GM12872 (cell line): ENCODE measurements at regions not wholly inside any gene's neighbourhood (a gene's known extent, or its start where the extent isn't known, plus 50 kb on each side); places are given as distances from the start of the nearest gene placed in this dataset.

Experiments
- TF ChIP-seq, protein P1 (sequence below): IDR thresholded peaks from 3 replicates; pipeline ENCODE4 v1.5.1; 2011; ENCODE audit warnings: low read depth, mild to moderate bottlenecking, low read length, moderate library complexity; ENCODE audit not compliant: insufficient read depth

DNA sequence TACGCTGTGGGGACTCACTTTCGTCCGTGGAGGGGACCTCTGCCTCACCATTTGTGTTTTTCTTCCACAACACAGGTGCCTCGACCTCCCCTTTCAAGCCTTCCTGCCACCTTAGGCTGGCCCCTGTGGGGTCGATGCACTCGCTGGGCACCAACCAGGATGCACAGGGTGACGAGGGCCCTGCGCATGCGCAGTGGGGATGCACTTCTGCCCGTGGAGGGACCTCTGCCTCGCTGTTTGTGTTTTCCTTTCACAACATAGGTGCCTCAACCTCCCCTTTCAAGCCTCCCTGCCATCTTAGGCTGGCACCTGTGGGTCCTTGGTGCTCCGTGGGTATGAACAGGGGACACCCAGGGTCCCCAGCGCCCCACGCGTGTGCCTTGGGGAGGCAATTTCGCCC lies 356.8 kb downstream of the ALG10 start:
- TF ChIP-seq, protein P1, sequence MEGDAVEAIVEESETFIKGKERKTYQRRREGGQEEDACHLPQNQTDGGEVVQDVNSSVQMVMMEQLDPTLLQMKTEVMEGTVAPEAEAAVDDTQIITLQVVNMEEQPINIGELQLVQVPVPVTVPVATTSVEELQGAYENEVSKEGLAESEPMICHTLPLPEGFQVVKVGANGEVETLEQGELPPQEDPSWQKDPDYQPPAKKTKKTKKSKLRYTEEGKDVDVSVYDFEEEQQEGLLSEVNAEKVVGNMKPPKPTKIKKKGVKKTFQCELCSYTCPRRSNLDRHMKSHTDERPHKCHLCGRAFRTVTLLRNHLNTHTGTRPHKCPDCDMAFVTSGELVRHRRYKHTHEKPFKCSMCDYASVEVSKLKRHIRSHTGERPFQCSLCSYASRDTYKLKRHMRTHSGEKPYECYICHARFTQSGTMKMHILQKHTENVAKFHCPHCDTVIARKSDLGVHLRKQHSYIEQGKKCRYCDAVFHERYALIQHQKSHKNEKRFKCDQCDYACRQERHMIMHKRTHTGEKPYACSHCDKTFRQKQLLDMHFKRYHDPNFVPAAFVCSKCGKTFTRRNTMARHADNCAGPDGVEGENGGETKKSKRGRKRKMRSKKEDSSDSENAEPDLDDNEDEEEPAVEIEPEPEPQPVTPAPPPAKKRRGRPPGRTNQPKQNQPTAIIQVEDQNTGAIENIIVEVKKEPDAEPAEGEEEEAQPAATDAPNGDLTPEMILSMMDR: no peak

DNA sequence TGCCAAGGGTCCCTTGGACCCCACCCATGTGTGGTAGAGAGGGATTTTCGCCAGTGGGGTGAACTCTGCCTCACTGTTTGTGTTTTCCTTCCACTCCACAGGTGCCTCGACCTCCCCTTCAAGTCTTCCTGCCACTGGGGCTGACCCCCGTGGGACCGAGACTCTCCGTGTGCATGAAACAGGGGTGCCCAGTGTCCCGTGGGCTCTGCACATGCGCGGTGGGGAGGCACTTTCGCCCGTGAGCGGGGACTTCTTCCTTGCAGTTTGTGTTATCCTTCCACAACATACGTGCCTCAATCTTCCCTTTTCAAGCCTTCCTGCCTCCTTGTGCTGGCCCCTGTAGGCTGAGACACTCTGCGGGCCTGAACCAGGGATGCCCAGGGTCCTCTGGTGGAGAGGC lies 362.4 kb downstream of the ALG10 start:
- TF ChIP-seq, protein P1: no peak

DNA sequence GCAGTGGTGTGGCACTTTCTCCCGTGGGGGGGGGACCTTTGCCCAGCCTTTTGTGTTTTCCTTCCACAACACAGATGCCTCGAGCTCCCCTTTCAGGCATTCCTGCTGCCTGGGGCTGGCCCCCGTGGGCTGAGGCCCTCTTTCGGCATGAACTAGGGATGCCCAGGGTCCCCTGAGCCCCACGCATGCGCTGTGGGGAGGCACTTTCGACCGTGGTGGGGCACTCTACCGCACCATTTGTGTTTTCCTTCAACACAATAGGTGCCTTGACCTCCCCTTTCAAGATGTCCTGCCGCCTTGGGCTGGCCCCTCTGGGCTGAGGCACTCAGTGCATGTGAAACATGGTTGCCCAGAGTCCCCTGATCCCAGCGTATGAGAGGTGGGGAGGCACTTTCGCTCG lies 363.7 kb downstream of the ALG10 start:
- TF ChIP-seq, protein P1: no peak

DNA sequence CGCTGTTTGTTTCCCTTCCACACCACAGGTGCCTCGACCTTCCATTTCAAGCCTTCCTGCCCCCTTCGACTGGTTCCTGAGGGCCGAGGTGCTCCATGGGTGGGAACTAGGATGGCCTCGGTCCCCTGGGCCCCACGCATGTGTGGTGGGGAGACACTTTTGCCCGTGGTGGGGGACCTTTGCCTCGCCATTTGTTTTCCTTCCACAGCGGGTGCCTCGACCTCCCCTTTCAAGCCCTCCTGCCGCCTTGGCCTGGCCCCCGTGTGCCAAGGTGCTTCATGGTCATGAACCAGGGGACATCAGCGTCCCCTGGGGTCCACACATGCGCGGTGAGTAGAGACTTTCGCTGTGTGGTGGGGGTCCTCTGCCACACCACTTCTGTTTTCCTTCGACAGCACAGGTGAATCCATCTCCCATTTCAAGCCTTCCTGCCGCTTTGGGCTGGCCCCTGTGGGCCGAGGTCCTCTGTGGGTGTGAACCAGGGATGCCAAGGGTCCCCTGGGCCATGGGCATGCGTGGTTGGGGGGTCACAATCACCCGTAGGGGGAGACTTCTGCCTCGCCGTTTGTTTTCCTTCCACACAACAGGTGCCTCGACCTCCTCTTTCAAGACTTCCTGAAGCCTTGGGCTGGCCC lies 364.4 kb downstream of the ALG10 start:
- TF ChIP-seq, protein P1: no peak

DNA sequence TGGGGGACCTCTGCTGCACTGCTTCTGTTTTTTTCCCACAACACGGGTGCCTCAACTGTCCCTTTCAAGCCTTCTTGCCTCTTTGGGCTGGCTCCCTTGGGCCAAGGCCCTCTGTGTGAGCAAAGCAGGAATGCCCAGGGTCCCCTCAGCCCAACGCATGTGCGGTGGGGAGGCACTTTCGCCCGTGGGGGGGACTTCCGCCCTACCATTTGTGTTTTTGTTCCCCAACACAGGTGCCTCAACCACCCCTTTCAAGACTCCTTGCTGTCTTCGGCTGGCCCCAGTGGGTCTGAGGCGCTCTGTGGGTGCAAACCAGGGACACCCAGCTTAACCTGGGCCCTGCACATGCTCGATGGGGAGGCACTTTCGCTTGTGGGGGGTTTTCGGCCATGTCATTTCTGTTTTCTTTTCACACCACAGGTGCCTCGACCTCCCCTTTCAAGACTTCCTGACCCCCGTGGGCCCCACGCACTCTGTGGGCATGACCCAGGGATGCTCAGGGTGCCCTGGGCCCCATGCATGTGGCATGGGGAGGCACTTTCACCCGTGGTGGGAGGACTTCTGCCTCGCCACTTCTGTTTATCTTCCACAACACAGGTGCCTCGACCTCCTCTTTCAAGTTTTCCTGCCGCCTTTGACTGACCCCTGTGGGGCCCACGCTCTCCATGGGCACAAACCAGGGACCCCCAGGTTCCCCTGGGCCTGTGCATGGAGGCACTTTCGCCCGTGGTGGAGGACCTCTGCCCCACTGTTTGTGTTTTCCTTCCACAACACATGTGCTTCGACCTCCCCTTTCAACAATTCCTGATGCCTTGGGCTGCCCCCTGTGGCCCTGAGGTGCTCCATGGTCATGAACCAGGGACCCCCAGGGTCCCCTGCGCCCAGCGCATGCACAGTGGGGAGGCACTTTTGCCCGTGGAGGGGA lies 365.7 kb downstream of the ALG10 start:
- TF ChIP-seq, protein P1: no peak

DNA sequence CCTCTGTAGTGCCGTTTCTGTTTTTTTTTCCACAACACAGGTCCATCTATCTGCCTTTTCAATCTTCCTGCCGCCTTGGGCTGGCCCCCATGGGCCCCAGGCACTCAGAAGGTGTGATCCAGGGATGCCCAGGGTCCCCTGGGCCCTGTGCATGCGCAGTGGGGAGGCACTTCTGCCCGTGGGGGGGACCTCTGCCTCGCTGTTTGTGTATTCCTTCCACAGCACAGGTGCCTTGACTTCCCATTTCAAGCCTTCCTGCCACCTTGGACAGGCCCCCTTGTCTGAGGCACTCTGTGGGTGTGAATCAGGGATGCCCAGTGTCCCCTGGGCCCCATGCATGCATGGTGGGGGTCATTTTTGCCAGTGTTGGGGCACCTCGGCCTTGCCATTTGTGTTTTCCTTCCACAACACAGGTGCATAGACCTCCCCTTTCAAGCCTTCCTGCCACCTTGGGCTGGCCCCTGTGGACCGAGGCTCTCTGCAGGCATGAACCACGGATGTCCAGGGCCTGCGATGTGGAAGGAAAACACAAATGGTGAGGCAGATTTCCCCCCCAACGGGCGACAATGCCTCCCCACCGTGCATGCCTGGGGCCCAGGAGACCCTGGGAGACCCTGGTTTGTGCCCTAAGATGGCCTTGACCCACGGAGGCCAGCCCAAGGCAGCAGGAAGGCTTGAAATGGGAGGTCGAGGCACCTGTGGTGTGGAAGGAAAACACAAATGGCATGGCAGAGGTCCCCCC lies 366.5 kb downstream of the ALG10 start:
- TF ChIP-seq, protein P1: no peak
